ENCODE measurements at regions not wholly inside any gene's neighbourhood (a gene's known extent, or its start where the extent isn't known, plus 50 kb on each side); places are given as distances from the start of the nearest gene placed in this dataset.

GRCh38 chr7:109945820-109946518 is 1145.0 kb upstream of the LRRN3 start:
- TF ChIP-seq ZNF274 (IDR thresholded peaks at IDR 0.05; ENCODE audit: low read length): no peak
- TF ChIP-seq ZNF274 (tag by site-specific recombination; IDR thresholded peaks at IDR 0.05; ENCODE audit: borderline replicate concordance): no peak
- no peak for TF ChIP-seq INSM2 (tag by site-specific recombination; IDR thresholded peaks at IDR 0.05)
- TF ChIP-seq CTCF (tag by site-specific recombination; IDR thresholded peaks at IDR 0.05): no peak
- TF ChIP-seq ZBTB11 (tag by site-specific recombination; conservative IDR thresholded peaks at IDR 0.05; ENCODE audit: low read depth): no peak
- no peak for TF ChIP-seq ZNF202 (tag by site-specific recombination; IDR thresholded peaks at IDR 0.05; ENCODE audit: borderline replicate concordance)
- TF ChIP-seq SETDB1 (IDR thresholded peaks at IDR 0.05; ENCODE audit: insufficient read length, low read length): no peak
- no peak for TF ChIP-seq YY1 (tag by site-specific recombination; IDR thresholded peaks at IDR 0.05)
- no peak for TF ChIP-seq ZNF175 (tag by site-specific recombination; IDR thresholded peaks at IDR 0.05)
- TF ChIP-seq ZNF302 (tag by site-specific recombination; IDR thresholded peaks at IDR 0.05; ENCODE audit: low read depth): no peak
- no peak for TF ChIP-seq ZNF433 (tag by site-specific recombination; IDR thresholded peaks at IDR 0.05; ENCODE audit: low read depth)
- no peak for TF ChIP-seq ZNF530 (tag by site-specific recombination; IDR thresholded peaks at IDR 0.05; ENCODE audit: low read depth)
